Gastroesophageal sphincter (tissue), 3 donors: ENCODE measurements at regions not wholly inside any gene's neighbourhood (a gene's known extent, or its start where the extent isn't known, plus 50 kb on each side); places are given as distances from the start of the nearest gene placed in this dataset.

Experiments used
- POLR2AphosphoS5 ChIP-seq: sonication (generic); formaldehyde crosslinking; IDR thresholded peaks from one replicate; pipeline ENCODE4 v1.6.1; 2017; ENCODE audit warnings: antibody characterized with exemption
- TF ChIP-seq, protein P1 (sequence below), 4 experiments: fragments of 200-600 bp in 2 of 4; fragments of 450-650 bp in 2 of 4; sonication (generic) in 1 of 4; IDR thresholded peaks; one replicate each; pipeline ENCODE4 v1.5.1; 2017 to 2019; ENCODE audit warnings: antibody characterized with exemption in 4 of 4, mild to moderate bottlenecking in 2 of 4, moderate library complexity in 2 of 4

DNA sequence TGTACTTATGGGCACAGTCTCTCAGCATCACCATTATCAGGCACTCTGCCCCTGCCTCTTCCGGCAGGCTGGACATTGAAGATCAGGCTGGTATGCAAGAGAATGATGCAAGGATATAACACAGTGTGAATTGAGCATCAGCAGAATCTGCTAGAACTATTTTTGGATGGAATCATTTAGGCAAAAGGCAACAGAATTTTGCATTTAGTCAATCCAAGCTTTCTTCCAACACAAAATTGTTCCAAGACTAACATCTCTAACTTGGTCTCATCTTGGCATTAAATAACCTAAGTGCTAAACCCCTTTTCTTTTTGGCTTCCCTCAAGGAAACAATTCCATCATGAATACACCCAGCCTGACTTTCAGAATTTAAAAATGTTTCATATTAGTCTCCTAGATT, 339.9 kb downstream of the PRELID2 start:
- TF ChIP-seq, protein P1, sequence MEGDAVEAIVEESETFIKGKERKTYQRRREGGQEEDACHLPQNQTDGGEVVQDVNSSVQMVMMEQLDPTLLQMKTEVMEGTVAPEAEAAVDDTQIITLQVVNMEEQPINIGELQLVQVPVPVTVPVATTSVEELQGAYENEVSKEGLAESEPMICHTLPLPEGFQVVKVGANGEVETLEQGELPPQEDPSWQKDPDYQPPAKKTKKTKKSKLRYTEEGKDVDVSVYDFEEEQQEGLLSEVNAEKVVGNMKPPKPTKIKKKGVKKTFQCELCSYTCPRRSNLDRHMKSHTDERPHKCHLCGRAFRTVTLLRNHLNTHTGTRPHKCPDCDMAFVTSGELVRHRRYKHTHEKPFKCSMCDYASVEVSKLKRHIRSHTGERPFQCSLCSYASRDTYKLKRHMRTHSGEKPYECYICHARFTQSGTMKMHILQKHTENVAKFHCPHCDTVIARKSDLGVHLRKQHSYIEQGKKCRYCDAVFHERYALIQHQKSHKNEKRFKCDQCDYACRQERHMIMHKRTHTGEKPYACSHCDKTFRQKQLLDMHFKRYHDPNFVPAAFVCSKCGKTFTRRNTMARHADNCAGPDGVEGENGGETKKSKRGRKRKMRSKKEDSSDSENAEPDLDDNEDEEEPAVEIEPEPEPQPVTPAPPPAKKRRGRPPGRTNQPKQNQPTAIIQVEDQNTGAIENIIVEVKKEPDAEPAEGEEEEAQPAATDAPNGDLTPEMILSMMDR (IDR thresholded peaks at IDR 0.05), result no peak
- no peak for TF ChIP-seq POLR2AphosphoS5
